ENCODE measurements at regions not wholly inside any gene's neighbourhood (a gene's known extent, or its start where the extent isn't known, plus 50 kb on each side); places are given as distances from the start of the nearest gene placed in this dataset.

DNA sequence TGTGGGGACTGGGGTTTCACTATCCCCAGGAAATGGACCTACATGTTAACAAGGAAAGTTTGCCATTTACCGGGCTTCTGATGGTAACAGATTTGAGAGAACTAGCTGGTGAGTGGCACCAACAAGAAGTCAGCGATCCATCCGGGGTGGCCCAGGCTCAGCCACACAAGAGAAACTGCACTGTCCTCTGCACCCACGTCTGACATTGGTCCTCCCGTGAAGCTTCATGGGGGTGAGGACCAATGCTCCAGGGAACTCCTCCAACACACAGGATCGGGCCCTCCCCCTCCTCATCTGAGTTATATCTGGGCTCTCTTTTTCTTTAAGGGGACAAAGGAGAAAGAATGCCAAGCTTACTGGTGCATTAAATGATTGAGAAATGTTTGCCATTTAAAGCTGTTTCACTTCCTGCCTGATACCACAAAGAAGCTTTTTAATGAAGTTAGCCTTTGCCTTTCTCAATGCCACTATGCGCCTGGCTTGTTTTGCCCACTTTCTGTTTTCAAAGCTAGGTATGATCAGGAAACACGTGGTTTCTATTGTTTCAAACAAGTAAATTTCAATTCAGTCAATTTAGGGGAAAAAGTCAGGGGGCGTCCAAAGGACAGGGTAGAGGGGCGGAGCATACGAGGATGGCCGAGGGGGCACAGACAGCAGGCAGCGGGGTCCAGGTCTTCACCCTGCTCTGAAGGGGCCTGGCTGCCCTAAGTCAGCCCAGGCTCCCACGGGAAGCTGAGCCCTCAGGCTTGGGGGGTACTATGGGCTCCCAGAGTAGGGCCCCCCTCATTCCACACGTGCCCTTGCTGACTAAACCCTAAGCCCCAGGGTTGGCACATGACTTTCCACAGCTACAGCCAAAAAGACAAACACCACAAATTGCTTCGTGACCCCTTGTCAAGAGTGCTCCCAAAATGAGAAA is 204.0 kb upstream of the ID2 start:
- TF ChIP-seq, protein P1, sequence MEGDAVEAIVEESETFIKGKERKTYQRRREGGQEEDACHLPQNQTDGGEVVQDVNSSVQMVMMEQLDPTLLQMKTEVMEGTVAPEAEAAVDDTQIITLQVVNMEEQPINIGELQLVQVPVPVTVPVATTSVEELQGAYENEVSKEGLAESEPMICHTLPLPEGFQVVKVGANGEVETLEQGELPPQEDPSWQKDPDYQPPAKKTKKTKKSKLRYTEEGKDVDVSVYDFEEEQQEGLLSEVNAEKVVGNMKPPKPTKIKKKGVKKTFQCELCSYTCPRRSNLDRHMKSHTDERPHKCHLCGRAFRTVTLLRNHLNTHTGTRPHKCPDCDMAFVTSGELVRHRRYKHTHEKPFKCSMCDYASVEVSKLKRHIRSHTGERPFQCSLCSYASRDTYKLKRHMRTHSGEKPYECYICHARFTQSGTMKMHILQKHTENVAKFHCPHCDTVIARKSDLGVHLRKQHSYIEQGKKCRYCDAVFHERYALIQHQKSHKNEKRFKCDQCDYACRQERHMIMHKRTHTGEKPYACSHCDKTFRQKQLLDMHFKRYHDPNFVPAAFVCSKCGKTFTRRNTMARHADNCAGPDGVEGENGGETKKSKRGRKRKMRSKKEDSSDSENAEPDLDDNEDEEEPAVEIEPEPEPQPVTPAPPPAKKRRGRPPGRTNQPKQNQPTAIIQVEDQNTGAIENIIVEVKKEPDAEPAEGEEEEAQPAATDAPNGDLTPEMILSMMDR (IDR thresholded peaks at IDR 0.05) = no peak
- peak in 1 of 4 donors; percentile 12 for TF ChIP-seq POLR2A (IDR thresholded peaks at IDR 0.05)
